Suprapubic skin (tissue), 4 donors: ENCODE measurements at regions not wholly inside any gene's neighbourhood (a gene's known extent, or its start where the extent isn't known, plus 50 kb on each side); places are given as distances from the start of the nearest gene placed in this dataset.

Experiments used
- DNase-seq, 2 donors: peaks; one replicate each; pipeline ENCODE4 v3.0.0-alpha.2; 2019; ENCODE audit warnings: low spot score in 2 of 2
- H3K27ac ChIP-seq: fragments of 200-600 bp; sonication (generic); one replicate; pipeline ENCODE4 v1.5.1; 2019
- H3K27me3 ChIP-seq: fragments of 200-600 bp; sonication (generic); one replicate; pipeline ENCODE4 v1.5.1; 2019
- H3K36me3 ChIP-seq: fragments of 200-600 bp; sonication (generic); one replicate; pipeline ENCODE4 v1.5.1; 2019
- H3K4me1 ChIP-seq: fragments of 200-600 bp; sonication (generic); one replicate; pipeline ENCODE4 v1.5.1; 2019
- H3K4me3 ChIP-seq: fragments of 200-600 bp; sonication (generic); one replicate; pipeline ENCODE4 v1.5.1; 2019; ENCODE audit warnings: mild to moderate bottlenecking
- H3K9me3 ChIP-seq: fragments of 200-600 bp; sonication (generic); one replicate; pipeline ENCODE4 v1.5.1; 2019
- CTCF ChIP-seq, 2 donors: fragments of 200-600 bp in 1 of 2; fragments of 450-650 bp in 1 of 2; sonication (generic) in 1 of 2; IDR thresholded peaks; one replicate each; pipeline ENCODE4 v1.5.1; 2016 to 2019; ENCODE audit warnings: antibody characterized with exemption in 2 of 2, mild to moderate bottlenecking in 1 of 2, moderate library complexity in 1 of 2
- EP300 ChIP-seq: sonication (generic); formaldehyde crosslinking; IDR thresholded peaks from one replicate; pipeline ENCODE4 v1.6.1; 2017; ENCODE audit warnings: antibody characterized with exemption
- POLR2A ChIP-seq, 2 donors: fragments of 450-650 bp; IDR thresholded peaks; one replicate each; pipeline ENCODE4 v1.6.1; 2017; ENCODE audit warnings: antibody characterized with exemption in 2 of 2, mild to moderate bottlenecking in 2 of 2, moderate library complexity in 2 of 2
- POLR2AphosphoS5 ChIP-seq, 3 donors: sonication (generic); formaldehyde crosslinking; IDR thresholded peaks; one replicate each; pipeline ENCODE4 v1.6.1; 2017; ENCODE audit warnings: antibody characterized with exemption in 3 of 3
- WGBS: methylation state at CpG from one replicate; pipeline ENCODE4 v1.1.5; 2018; 5-methylcytosine and 5-hydroxymethylcytosine counted together

- WGBS, result 78% methylated on average over 4 of the region's 4 CpGs
- Histone ChIP-seq H3K27ac (no peak overlapping the region), H3K9me3 (no peaks in the 10 kb centered on the region), H3K4me3 (no peak overlapping the region), H3K4me1 (no peaks in the 10 kb centered on the region), H3K27me3 (no peaks in the 10 kb centered on the region), H3K36me3 (no peaks in the 10 kb centered on the region)
- no peak for DNase-seq
- TF ChIP-seq POLR2A (IDR thresholded peaks at IDR 0.05), result no peak
- no peak for TF ChIP-seq POLR2AphosphoS5 (IDR thresholded peaks at IDR 0.05)
- TF ChIP-seq EP300, result no peak
- TF ChIP-seq CTCF (IDR thresholded peaks at IDR 0.05), result no peak
Observed at GRCh38 chr7:121546632-121547543, 150.8 kb upstream of the FAM3C start.

GRCh38 chr7:121545418-121545817 is 149.3 kb upstream of the FAM3C start:
- DNase-seq, result no peak
- whole genome bisulfite sequencing, result 75% methylated on average over 2 of the region's 2 CpGs
- Histone ChIP-seq H3K4me3 (no peak overlapping the region), H3K36me3 (no peaks in the 10 kb centered on the region), H3K4me1 (no peaks in the 10 kb centered on the region), H3K9me3 (no peaks in the 10 kb centered on the region), H3K27me3 (no peaks in the 10 kb centered on the region), H3K27ac (no peak overlapping the region)
- TF ChIP-seq CTCF (IDR thresholded peaks at IDR 0.05) (no peak), POLR2AphosphoS5 (IDR thresholded peaks at IDR 0.05) (no peak), POLR2A (IDR thresholded peaks at IDR 0.05) (no peak), EP300 (no peak)

- Histone ChIP-seq H3K27me3 (no peaks in the 10 kb centered on the region), H3K4me3 (no peak overlapping the region), H3K9me3 (no peaks in the 10 kb centered on the region), H3K4me1 (no peaks in the 10 kb centered on the region), H3K36me3 (no peaks in the 10 kb centered on the region), H3K27ac (no peak overlapping the region)
- WGBS, result 45% methylated on average over 2 of the region's 2 CpGs
- TF ChIP-seq CTCF (IDR thresholded peaks at IDR 0.05) (no peak), POLR2A (IDR thresholded peaks at IDR 0.05) (no peak), POLR2AphosphoS5 (IDR thresholded peaks at IDR 0.05) (no peak), EP300 (no peak)
- no peak for DNase-seq
Observed at GRCh38 chr7:121544726-121545125, 148.6 kb upstream of the FAM3C start.

GRCh38 chr7:121544238-121544637 is 148.1 kb upstream of the FAM3C start:
- no peak for DNase-seq
- Histone ChIP-seq H3K27ac (no peak overlapping the region), H3K4me1 (no peaks in the 10 kb centered on the region), H3K27me3 (no peaks in the 10 kb centered on the region), H3K4me3 (no peak overlapping the region), H3K36me3 (no peaks in the 10 kb centered on the region), H3K9me3 (no peaks in the 10 kb centered on the region)
- TF ChIP-seq POLR2A (IDR thresholded peaks at IDR 0.05) (no peak), POLR2AphosphoS5 (IDR thresholded peaks at IDR 0.05) (no peak), CTCF (IDR thresholded peaks at IDR 0.05) (no peak), EP300 (no peak)
- 69% methylated on average over 1 of the region's 1 CpG for WGBS

GRCh38 chr7:121541457-121541856 is 145.3 kb upstream of the FAM3C start:
- TF ChIP-seq CTCF (IDR thresholded peaks at IDR 0.05) (no peak), POLR2A (IDR thresholded peaks at IDR 0.05) (no peak), POLR2AphosphoS5 (IDR thresholded peaks at IDR 0.05) (no peak), EP300 (no peak)
- DNase-seq, result no peak
- H3K9me3 ChIP-seq, result no peaks in the 10 kb centered on the region
- no peak overlapping the region for H3K4me3 ChIP-seq
- H3K36me3 ChIP-seq, result no peaks in the 10 kb centered on the region
- H3K27ac ChIP-seq, result no peak overlapping the region
- H3K4me1 ChIP-seq, result no peaks in the 10 kb centered on the region
- H3K27me3 ChIP-seq, result no peaks in the 10 kb centered on the region
- 100% methylated on average over 1 of the region's 1 CpG for WGBS
